ENCODE measurements at regions not wholly inside any gene's neighbourhood (a gene's known extent, or its start where the extent isn't known, plus 50 kb on each side); places are given as distances from the start of the nearest gene placed in this dataset.

GRCh38 chr10:128921389-128922022 lies 545.5 kb upstream of the MGMT start:
- 77 to 86% (median 84%) methylated on average over 8 of the region's 8 CpGs for WGBS, 3 donors
- Histone ChIP-seq H3K4me1 (no peaks in the 10 kb centered on the region), H3K27ac (no peak overlapping the region), H3K36me3 (ENCODE audit: insufficient read depth in 1 of 2, low read depth in 1 of 2) (no peaks in the 10 kb centered on the region), H3K9me3 (no peaks in the 10 kb centered on the region), H3K27me3 (ENCODE audit: insufficient read depth in 3 of 3, low read length in 2 of 3) (peaks cover 0 to 6% (median 0%) of the 10 kb centered on the region in 3 donors), H3K4me3 (no peak overlapping the region)
- no peak for TF ChIP-seq CTCF (IDR thresholded peaks at IDR 0.05)
- ATAC-seq (no peak), DNase-seq (no peak)
- intact Hi-C loops (cut with DNase I), result no loop called here

GRCh38 chr10:128922172-128922571 lies 544.9 kb upstream of the MGMT start:
- Histone ChIP-seq H3K4me1 (no peaks in the 10 kb centered on the region), H3K36me3 (ENCODE audit: insufficient read depth in 1 of 2, low read depth in 1 of 2) (no peaks in the 10 kb centered on the region), H3K27ac (no peak overlapping the region), H3K27me3 (ENCODE audit: insufficient read depth in 3 of 3, low read length in 2 of 3) (peaks cover 0 to 13% (median 0%) of the 10 kb centered on the region in 3 donors), H3K4me3 (no peak overlapping the region), H3K9me3 (no peaks in the 10 kb centered on the region)
- peak; percentile 53 to 86 (median 82) for ATAC-seq
- 18 to 31% (median 28%) methylated on average over 2 of the region's 2 CpGs for WGBS, 3 donors
- intact Hi-C loops (cut with DNase I), result no loop called here
- no peak for TF ChIP-seq CTCF (IDR thresholded peaks at IDR 0.05)
- peak; percentile 70 to 79 for DNase-seq

GRCh38 chr10:128922619-128923196 lies 544.3 kb upstream of the MGMT start:
- peak in 1 of 2 donors; percentile 62 for DNase-seq
- peak in 2 of 4 donors; percentile 38 to 42 for ATAC-seq
- no peaks in the 10 kb centered on the region for H3K9me3 ChIP-seq
- no peaks in the 10 kb centered on the region for H3K4me1 ChIP-seq
- H3K36me3 ChIP-seq (ENCODE audit: insufficient read depth in 1 of 2, low read depth in 1 of 2), result no peaks in the 10 kb centered on the region
- intact Hi-C loops (cut with DNase I), result no loop called here
- H3K27me3 ChIP-seq (ENCODE audit: insufficient read depth in 3 of 3, low read length in 2 of 3), result peaks cover 0 to 18% (median 0%) of the 10 kb centered on the region in 3 donors
- H3K27ac ChIP-seq, result no peak overlapping the region
- H3K4me3 ChIP-seq, result no peak overlapping the region
- no peak for TF ChIP-seq CTCF (IDR thresholded peaks at IDR 0.05)
- 38 to 50% (median 47%) methylated on average over 11 of the region's 11 CpGs for WGBS, 3 donors

- H3K4me1 ChIP-seq, result no peaks in the 10 kb centered on the region
- no peaks in the 10 kb centered on the region for H3K9me3 ChIP-seq
- no peak overlapping the region for H3K4me3 ChIP-seq
- H3K27ac ChIP-seq, result no peak overlapping the region
- ATAC-seq (no peak), DNase-seq (no peak)
- intact Hi-C loops (cut with DNase I), result no loop called here
- H3K36me3 ChIP-seq (ENCODE audit: insufficient read depth in 1 of 2, low read depth in 1 of 2), result no peaks in the 10 kb centered on the region
- H3K27me3 ChIP-seq (ENCODE audit: insufficient read depth in 3 of 3, low read length in 2 of 3), result peaks cover 0 to 38% (median 6%) of the 10 kb centered on the region in 3 donors
- 89 to 99% (median 92%) methylated on average over 4 of the region's 4 CpGs for WGBS, 3 donors
- no peak for TF ChIP-seq CTCF (IDR thresholded peaks at IDR 0.05)
Measured at GRCh38 chr10:128924918-128925317, 542.1 kb upstream of the MGMT start.
